Kidney (tissue), 13 donors: ENCODE measurements at regions not wholly inside any gene's neighbourhood (a gene's known extent, or its start where the extent isn't known, plus 50 kb on each side); places are given as distances from the start of the nearest gene placed in this dataset.

Source experiments
- DNase-seq, 5 donors: peaks; one replicate each; pipeline ENCODE4 v3.0.0-alpha.2; 2013 to 2020
- FAIRE-seq: peaks from 2 replicates; lab custom pipeline; 2012; peaks lifted over from hg19 to GRCh38; lab: Jason Lieb, UNC
- H3K27ac ChIP-seq, 2 donors: one replicate each; pipeline ENCODE4 v1.7.0; 2013; ENCODE audit warnings: low read depth in 2 of 2, low read length in 2 of 2, inconsistent platforms in 1 of 2
- H3K27me3 ChIP-seq: one replicate; pipeline ENCODE4 v1.7.1; 2013; ENCODE audit warnings: low read length, inconsistent platforms; ENCODE audit not compliant: control insufficient read depth, insufficient read depth
- H3K36me3 ChIP-seq, 3 donors: one replicate each; pipeline versions ENCODE4 v1.7.0 to v1.7.1; 2013; ENCODE audit warnings: low read length in 3 of 3, control low read depth in 1 of 3, inconsistent platforms in 1 of 3; ENCODE audit not compliant: insufficient read depth in 3 of 3, control insufficient read depth in 2 of 3
- H3K4me1 ChIP-seq, 3 donors: one replicate each; pipeline versions ENCODE4 v1.7.0 to v1.7.1; 2013; ENCODE audit warnings: low read length in 3 of 3, inconsistent platforms in 1 of 3, low read depth in 1 of 3; ENCODE audit not compliant: control insufficient read depth in 2 of 3, insufficient read depth in 2 of 3
- H3K4me3 ChIP-seq, 3 donors: one replicate each; pipeline versions ENCODE4 v1.7.0 to v1.8.1; 2013; ENCODE audit warnings: low read length in 3 of 3, control low read depth in 1 of 3, inconsistent platforms in 1 of 3
- H3K9ac ChIP-seq, 3 donors: one replicate each; pipeline versions ENCODE4 v1.7.0 to v1.7.1; 2013; ENCODE audit warnings: low read length in 3 of 3, control low read depth in 1 of 3, inconsistent platforms in 1 of 3
- H3K9me3 ChIP-seq, 3 donors: one replicate each; pipeline versions ENCODE4 v1.7.0 to v1.7.1; 2013; ENCODE audit warnings: low read length in 3 of 3, control low read depth in 1 of 3, inconsistent platforms in 1 of 3; ENCODE audit not compliant: control insufficient read depth in 2 of 3, insufficient read depth in 1 of 3
- CTCF ChIP-seq: IDR thresholded peaks from 3 replicates; pipeline ENCODE4 v1.5.1; 2012; ENCODE audit warnings: mild to moderate bottlenecking, moderate library complexity, borderline replicate concordance; ENCODE audit not compliant: insufficient read depth; ENCODE audit errors: extremely low read depth
- intact Hi-C: fragments of 100-400 bp; cut with DNase I; formaldehyde crosslinking; loops from one replicate; pipeline ENCODE4 v1.11.1; 2022
- donor health status: control.
- donor health status: control.
- donor health status: control.
- donor health status: control.
- donor health status: control.
- donor health status: DM: yes; HTN: yes; CAD: no.
- donor health status: Normal renal cell carcinoma (clear cell type).

- DNase-seq = no peak
- no peaks in the 10 kb centered on the region for H3K4me1 ChIP-seq
- intact Hi-C loops = no loop called here
- H3K27me3 ChIP-seq = no peaks in the 10 kb centered on the region
- no peaks in the 10 kb centered on the region for H3K36me3 ChIP-seq
- FAIRE-seq = no peak
- TF ChIP-seq CTCF = no peak
- no peaks in the 10 kb centered on the region for H3K9me3 ChIP-seq
- H3K27ac ChIP-seq = no peak overlapping the region
- no peak overlapping the region for H3K4me3 ChIP-seq
- H3K9ac ChIP-seq = no peak overlapping the region
These were observed 140.9 kb downstream of the TBX5 start for GRCh38 chr12:114265036-114265435.

GRCh38 chr12:114263056-114263805, 142.7 kb downstream of the TBX5 start:
- peak in 2 of 5 donors; percentile 45 to 48 for DNase-seq
- H3K36me3 ChIP-seq = no peaks in the 10 kb centered on the region
- H3K27me3 ChIP-seq = no peaks in the 10 kb centered on the region
- H3K4me3 ChIP-seq = no peak overlapping the region
- no peak overlapping the region for H3K9ac ChIP-seq
- intact Hi-C loops = no loop called here
- H3K4me1 ChIP-seq = no peaks in the 10 kb centered on the region
- no peak for FAIRE-seq
- H3K27ac ChIP-seq = no peak overlapping the region
- H3K9me3 ChIP-seq = no peaks in the 10 kb centered on the region
- TF ChIP-seq CTCF = no peak

GRCh38 chr12:114257687-114258086, 148.3 kb downstream of the TBX5 start:
- H3K27me3 ChIP-seq = no peaks in the 10 kb centered on the region
- no peak for TF ChIP-seq CTCF
- H3K4me3 ChIP-seq = no peak overlapping the region
- intact Hi-C loops = no loop called here
- H3K27ac ChIP-seq = no peak overlapping the region
- DNase-seq (no peak), FAIRE-seq (no peak)
- H3K9ac ChIP-seq = no peak overlapping the region
- no peaks in the 10 kb centered on the region for H3K9me3 ChIP-seq
- no peaks in the 10 kb centered on the region for H3K4me1 ChIP-seq
- no peaks in the 10 kb centered on the region for H3K36me3 ChIP-seq
